ENCODE measurements at regions not wholly inside any gene's neighbourhood (a gene's known extent, or its start where the extent isn't known, plus 50 kb on each side); places are given as distances from the start of the nearest gene placed in this dataset.

DNA sequence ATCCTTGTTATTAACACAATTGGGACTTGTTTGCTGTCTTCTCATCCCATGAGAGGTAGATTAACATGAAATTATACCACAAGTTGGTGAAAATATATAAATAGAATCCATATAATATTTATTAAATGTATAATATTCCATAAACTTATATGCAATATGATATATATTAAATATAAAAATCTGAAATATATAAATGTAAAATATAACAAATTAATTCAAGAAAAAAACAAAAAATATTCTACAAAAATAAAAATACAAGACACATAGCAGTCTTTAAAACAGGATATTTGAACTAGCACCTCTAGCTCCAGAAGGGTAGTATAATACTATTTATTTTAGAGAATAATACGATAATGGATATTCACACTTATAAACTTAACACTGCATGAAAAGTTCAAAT is 603.3 kb upstream of the FLRT2 start:
- TF ChIP-seq POLR2A (IDR thresholded peaks at IDR 0.05) (no peak), CTCF (IDR thresholded peaks at IDR 0.05) (no peak)

Measured in ovary (tissue), 3 donors.